IMR-90 (cell line): ENCODE measurements at regions not wholly inside any gene's neighbourhood (a gene's known extent, or its start where the extent isn't known, plus 50 kb on each side); places are given as distances from the start of the nearest gene placed in this dataset.

ENCODE experiments used
- ATAC-seq: fragments of 200-7000 bp; cut with Tn5 transposase; 2 replicates; pipeline ENCODE4 v1.9.1; 2020; ENCODE audit warnings: low read depth, mild to moderate bottlenecking, moderate library complexity
- BruUV-seq: library from RNA; stranded (reverse); fragments of 400-500 nt; replicated peaks from 2 replicates; lab custom pipeline; 2021; lab: Mats Ljungman, UMichigan
- CTCF ChIA-PET: fragments of 300-600 bp; formaldehyde crosslinking; extraction: SDS; loops from one replicate; lab custom pipeline; 2021; ENCODE audit warnings: antibody characterized with exemption; lab: Yijun Ruan, JAX
- POLR2A ChIA-PET: fragments of 300-600 bp; sonication (Branson Sonifier 250); formaldehyde crosslinking; loops from one replicate; lab custom pipeline; 2022; ENCODE audit warnings: antibody characterized with exemption; ENCODE audit not compliant: unreplicated experiment; lab: Charles Lee
- DNase-seq: peaks from one replicate; pipeline ENCODE4 v3.0.0; 2013
- H2AFZ ChIP-seq: replicated peaks from 2 replicates; pipeline ENCODE3; 2013; ENCODE audit warnings: low read length, mild to moderate bottlenecking; ENCODE audit not compliant: poor library complexity
- H2AK5ac ChIP-seq: 2 replicates; pipeline ENCODE4 v1.6.1; 2013; ENCODE audit warnings: low read depth, low read length, inconsistent platforms
- H2AK9ac ChIP-seq: replicated peaks from 2 replicates; pipeline ENCODE3; 2013; ENCODE audit warnings: mild to moderate bottlenecking, low read depth, low read length, moderate library complexity; ENCODE audit not compliant: poor library complexity
- H2BK120ac ChIP-seq: 2 replicates; pipeline ENCODE4 v1.6.1; 2013; ENCODE audit warnings: low read depth, low read length, inconsistent platforms
- H2BK15ac ChIP-seq: 3 replicates; pipeline ENCODE4 v1.6.1; 2013; ENCODE audit warnings: low read depth, low read length, inconsistent platforms
- H2BK20ac ChIP-seq: 2 replicates; pipeline ENCODE4 v1.6.1; 2013; ENCODE audit warnings: low read depth, mild to moderate bottlenecking, inconsistent platforms, low read length, moderate library complexity
- H2BK5ac ChIP-seq: 2 replicates; pipeline ENCODE4 v1.6.1; 2013; ENCODE audit warnings: mild to moderate bottlenecking, low read depth, low read length, inconsistent platforms; ENCODE audit not compliant: poor library complexity, severe bottlenecking
- H3K14ac ChIP-seq: replicated peaks from 2 replicates; pipeline ENCODE4 v1.6.1; 2013; ENCODE audit warnings: low read depth, low read length, inconsistent platforms
- H3K18ac ChIP-seq: 2 replicates; pipeline ENCODE4 v1.6.1; 2013; ENCODE audit warnings: low read depth, low read length, control low read depth
- H3K23ac ChIP-seq: 2 replicates; pipeline ENCODE4 v1.6.1; 2013; ENCODE audit warnings: low read depth, low read length, inconsistent platforms
- H3K27ac ChIP-seq: 2 replicates; pipeline ENCODE4 v1.5.1; 2013; ENCODE audit warnings: mild to moderate bottlenecking, control low read depth, low read length; ENCODE audit not compliant: insufficient read depth
- H3K27me3 ChIP-seq: 2 replicates; pipeline ENCODE4 v1.6.1; 2013; ENCODE audit warnings: low read length; ENCODE audit not compliant: control insufficient read depth, insufficient read depth
- H3K36me3 ChIP-seq: 2 replicates; pipeline ENCODE4 v1.6.1; 2013; ENCODE audit warnings: low read length, mixed read lengths; ENCODE audit not compliant: control insufficient read depth, insufficient read depth
- H3K4ac ChIP-seq: 2 replicates; pipeline ENCODE4 v1.6.1; 2013; ENCODE audit warnings: low read depth, low read length, inconsistent platforms
- H3K4me1 ChIP-seq: 2 replicates; pipeline ENCODE4 v1.6.1; 2013; ENCODE audit warnings: low read length, mixed read lengths; ENCODE audit not compliant: control insufficient read depth, insufficient read depth
- H3K4me2 ChIP-seq: 2 replicates; pipeline ENCODE4 v1.6.1; 2013; ENCODE audit warnings: low read depth, mild to moderate bottlenecking, control low read depth, low read length, moderate library complexity
- H3K4me3 ChIP-seq: 2 replicates; pipeline ENCODE4 v1.5.1; 2013; ENCODE audit warnings: low read depth, mild to moderate bottlenecking, control low read depth, low read length, moderate library complexity; ENCODE audit not compliant: insufficient read depth
- H3K56ac ChIP-seq: 2 replicates; pipeline ENCODE4 v1.6.1; 2013; ENCODE audit warnings: low read length, inconsistent platforms; ENCODE audit not compliant: insufficient read depth; ENCODE audit errors: extremely low read depth
- H3K79me1 ChIP-seq, 2 experiments: 2 replicates each; pipeline ENCODE4 v1.6.1; 2013; ENCODE audit warnings: low read length in 2 of 2, inconsistent platforms in 1 of 2, low read depth in 1 of 2
- H3K9ac ChIP-seq: 2 replicates; pipeline ENCODE4 v1.6.1; 2013; ENCODE audit warnings: low read depth, low read length, control low read depth
- H3K9me1 ChIP-seq: 2 replicates; pipeline ENCODE4 v1.6.1; 2013; ENCODE audit warnings: low read length, inconsistent platforms; ENCODE audit not compliant: insufficient read depth
- H3K9me3 ChIP-seq: 2 replicates; pipeline ENCODE4 v1.6.1; 2013; ENCODE audit warnings: low read length; ENCODE audit not compliant: control insufficient read depth, insufficient read depth
- H4K20me1 ChIP-seq: 2 replicates; pipeline ENCODE4 v1.6.1; 2013; ENCODE audit warnings: low read length, inconsistent platforms; ENCODE audit not compliant: insufficient read depth
- H4K5ac ChIP-seq: 2 replicates; pipeline ENCODE4 v1.6.1; 2013; ENCODE audit warnings: mild to moderate bottlenecking, low read depth, low read length, control low read depth
- H4K8ac ChIP-seq, 2 experiments: 2 replicates each; pipeline ENCODE4 v1.6.1; 2013; ENCODE audit warnings: low read depth in 2 of 2, low read length in 2 of 2, control low read depth in 1 of 2, inconsistent platforms in 1 of 2
- H4K91ac ChIP-seq: 2 replicates; pipeline ENCODE4 v1.6.1; 2013; ENCODE audit warnings: low read depth, low read length, inconsistent platforms; ENCODE audit not compliant: insufficient read depth
- BHLHE40 ChIP-seq: fragments of 150-350 bp; IDR thresholded peaks from 2 replicates; pipeline ENCODE4 v1.6.1; 2016; ENCODE audit warnings: mild to moderate bottlenecking, low read depth, low read length
- CEBPB ChIP-seq: IDR thresholded peaks from 2 replicates; pipeline ENCODE4 v1.6.1; 2012; ENCODE audit warnings: low read depth, low read length, improper control_type of control experiment
- CHD1 ChIP-seq: IDR thresholded peaks from 2 replicates; pipeline ENCODE4 v1.6.1; 2012; ENCODE audit warnings: low read depth, low read length, improper control_type of control experiment
- FOS ChIP-seq: fragments of 150-350 bp; IDR thresholded peaks from 2 replicates; pipeline ENCODE4 v1.6.1; 2016; ENCODE audit warnings: low read depth, low read length
- MAFK ChIP-seq: IDR thresholded peaks from 2 replicates; pipeline ENCODE4 v1.6.1; 2012; ENCODE audit warnings: low read depth, low read length, improper control_type of control experiment
- MAZ ChIP-seq: IDR thresholded peaks from 2 replicates; pipeline ENCODE4 v1.6.1; 2012; ENCODE audit warnings: low read depth, mild to moderate bottlenecking, low read length, improper control_type of control experiment, moderate library complexity, borderline replicate concordance
- MXI1 ChIP-seq: IDR thresholded peaks from 2 replicates; pipeline ENCODE4 v1.6.1; 2012; ENCODE audit warnings: low read depth, mild to moderate bottlenecking, low read length, moderate library complexity, borderline replicate concordance
- NFE2L2 ChIP-seq: fragments of 150-350 bp; IDR thresholded peaks from 2 replicates; pipeline ENCODE4 v1.6.1; 2016; ENCODE audit warnings: low read depth, mild to moderate bottlenecking, low read length
- POLR2A ChIP-seq: IDR thresholded peaks from 2 replicates; pipeline ENCODE4 v1.6.1; 2012; ENCODE audit warnings: mild to moderate bottlenecking, low read depth, low read length
- RAD21 ChIP-seq: IDR thresholded peaks from 2 replicates; pipeline ENCODE4 v1.6.1; 2012; ENCODE audit warnings: low read length, improper control_type of control experiment
- RCOR1 ChIP-seq: IDR thresholded peaks from 2 replicates; pipeline ENCODE4 v1.6.1; 2012; ENCODE audit warnings: mild to moderate bottlenecking, low read length, improper control_type of control experiment; ENCODE audit not compliant: insufficient replicate concordance
- RFX5 ChIP-seq: IDR thresholded peaks from 2 replicates; pipeline ENCODE4 v1.8.0; 2012; ENCODE audit warnings: low read depth, mild to moderate bottlenecking, low read length, moderate library complexity
- SMC3 ChIP-seq: fragments of 150-350 bp; IDR thresholded peaks from 2 replicates; pipeline ENCODE4 v1.6.1; 2016; ENCODE audit warnings: low read depth, mild to moderate bottlenecking, antibody characterized with exemption, low read length, moderate library complexity
- WGBS, 2 experiments: methylation state at CpG; one replicate each; pipeline versions ENCODE4 v1.1.5 to v1.1.7; 2013; ENCODE audit warnings: missing lambda C conversion rate in 2 of 2; ENCODE audit not compliant: insufficient read length in 1 of 2; ENCODE audit errors: extremely low coverage in 2 of 2; 5-methylcytosine and 5-hydroxymethylcytosine counted together
- dilution Hi-C: fragments of 300-500 bp; cut with HindIII; formaldehyde crosslinking; loops from one replicate; pipeline ENCODE4 v1.14.3; 2018; ENCODE audit warnings: low sequenced_read_pairs; ENCODE audit not compliant: unreplicated experiment
- in situ Hi-C: fragments of 300-500 bp; cut with MboI; formaldehyde crosslinking; loops from 3 replicates; pipeline ENCODE4 v1.14.3; 2019; ENCODE audit warnings: low sequenced_read_pairs, inconsistent platforms, mixed read lengths
- intact Hi-C: fragments of 100-400 bp; cut with micrococcal nuclease; formaldehyde crosslinking; loops from 2 replicates; pipeline ENCODE4 v1.10.0; 2022
- TF ChIP-seq, protein P1 (sequence below): fragments of 150-350 bp; IDR thresholded peaks from 2 replicates; pipeline ENCODE4 v1.6.1; 2017; ENCODE audit warnings: mild to moderate bottlenecking, antibody characterized with exemption, low read length, low read depth
- TF ChIP-seq, protein P2 (sequence below): fragments of 150-350 bp; IDR thresholded peaks from 2 replicates; pipeline ENCODE4 v1.6.1; 2016; ENCODE audit warnings: low read depth, mild to moderate bottlenecking, low read length, moderate library complexity, borderline replicate concordance
- TF ChIP-seq, protein P3 (sequence below): conservative IDR thresholded peaks from 2 replicates; pipeline ENCODE4 v1.5.1; 2012; ENCODE audit warnings: mild to moderate bottlenecking, low read depth, low read length, improper control_type of control experiment

DNA sequence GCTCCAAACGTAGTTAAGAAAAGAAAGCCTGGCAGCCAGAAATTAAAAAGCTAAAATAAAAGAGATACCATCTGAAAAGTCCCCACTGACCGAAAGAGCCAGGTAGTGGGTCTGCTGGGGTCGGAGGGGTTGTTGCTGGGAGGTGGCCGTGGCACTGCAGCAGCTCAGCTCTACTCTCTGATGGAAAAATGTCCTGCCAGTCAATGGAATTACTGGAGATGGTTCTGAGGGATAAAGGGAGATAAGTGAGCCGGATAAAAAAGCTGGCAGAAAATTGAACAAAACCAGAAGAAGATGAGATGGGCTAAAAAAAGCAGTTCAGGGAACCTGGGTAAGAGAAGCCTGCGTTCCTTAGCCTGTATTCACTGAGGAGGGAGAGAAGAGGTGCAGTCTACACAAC is 202.8 kb downstream of the SREK1 start:
- no peak overlapping the region for H3K56ac ChIP-seq
- no peaks in the 10 kb centered on the region for H3K9me3 ChIP-seq
- no peak overlapping the region for H4K5ac ChIP-seq
- H3K9me1 ChIP-seq, result no peaks in the 10 kb centered on the region
- ATAC-seq, result no peak
- H3K4me3 ChIP-seq, result no peak overlapping the region
- no TSS peak for BruUV-seq
- TF ChIP-seq MAZ (no peak), MXI1 (no peak), MAFK (no peak), RAD21 (no peak), SMC3 (no peak), CEBPB (no peak), RCOR1 (no peak), POLR2A (no peak), RFX5 (no peak), BHLHE40 (no peak), CHD1 (no peak), NFE2L2 (no peak), FOS (no peak)
- TF ChIP-seq, protein P1, sequence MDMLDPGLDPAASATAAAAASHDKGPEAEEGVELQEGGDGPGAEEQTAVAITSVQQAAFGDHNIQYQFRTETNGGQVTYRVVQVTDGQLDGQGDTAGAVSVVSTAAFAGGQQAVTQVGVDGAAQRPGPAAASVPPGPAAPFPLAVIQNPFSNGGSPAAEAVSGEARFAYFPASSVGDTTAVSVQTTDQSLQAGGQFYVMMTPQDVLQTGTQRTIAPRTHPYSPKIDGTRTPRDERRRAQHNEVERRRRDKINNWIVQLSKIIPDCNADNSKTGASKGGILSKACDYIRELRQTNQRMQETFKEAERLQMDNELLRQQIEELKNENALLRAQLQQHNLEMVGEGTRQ, result no peak
- TF ChIP-seq, protein P2, sequence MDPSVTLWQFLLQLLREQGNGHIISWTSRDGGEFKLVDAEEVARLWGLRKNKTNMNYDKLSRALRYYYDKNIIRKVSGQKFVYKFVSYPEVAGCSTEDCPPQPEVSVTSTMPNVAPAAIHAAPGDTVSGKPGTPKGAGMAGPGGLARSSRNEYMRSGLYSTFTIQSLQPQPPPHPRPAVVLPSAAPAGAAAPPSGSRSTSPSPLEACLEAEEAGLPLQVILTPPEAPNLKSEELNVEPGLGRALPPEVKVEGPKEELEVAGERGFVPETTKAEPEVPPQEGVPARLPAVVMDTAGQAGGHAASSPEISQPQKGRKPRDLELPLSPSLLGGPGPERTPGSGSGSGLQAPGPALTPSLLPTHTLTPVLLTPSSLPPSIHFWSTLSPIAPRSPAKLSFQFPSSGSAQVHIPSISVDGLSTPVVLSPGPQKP, result no peak
- TF ChIP-seq, protein P3, sequence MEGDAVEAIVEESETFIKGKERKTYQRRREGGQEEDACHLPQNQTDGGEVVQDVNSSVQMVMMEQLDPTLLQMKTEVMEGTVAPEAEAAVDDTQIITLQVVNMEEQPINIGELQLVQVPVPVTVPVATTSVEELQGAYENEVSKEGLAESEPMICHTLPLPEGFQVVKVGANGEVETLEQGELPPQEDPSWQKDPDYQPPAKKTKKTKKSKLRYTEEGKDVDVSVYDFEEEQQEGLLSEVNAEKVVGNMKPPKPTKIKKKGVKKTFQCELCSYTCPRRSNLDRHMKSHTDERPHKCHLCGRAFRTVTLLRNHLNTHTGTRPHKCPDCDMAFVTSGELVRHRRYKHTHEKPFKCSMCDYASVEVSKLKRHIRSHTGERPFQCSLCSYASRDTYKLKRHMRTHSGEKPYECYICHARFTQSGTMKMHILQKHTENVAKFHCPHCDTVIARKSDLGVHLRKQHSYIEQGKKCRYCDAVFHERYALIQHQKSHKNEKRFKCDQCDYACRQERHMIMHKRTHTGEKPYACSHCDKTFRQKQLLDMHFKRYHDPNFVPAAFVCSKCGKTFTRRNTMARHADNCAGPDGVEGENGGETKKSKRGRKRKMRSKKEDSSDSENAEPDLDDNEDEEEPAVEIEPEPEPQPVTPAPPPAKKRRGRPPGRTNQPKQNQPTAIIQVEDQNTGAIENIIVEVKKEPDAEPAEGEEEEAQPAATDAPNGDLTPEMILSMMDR, result no peak
- H3K14ac ChIP-seq, result no peak overlapping the region
- no peak overlapping the region for H3K9ac ChIP-seq
- H3K27me3 ChIP-seq, result no peaks in the 10 kb centered on the region; the same call in 1 of the 2 replicates
- ChIA-PET CTCF (no interaction called here), POLR2A (no interaction called here)
- DNase-seq, result no peak
- no peak overlapping the region for H3K23ac ChIP-seq
- in situ Hi-C loops (no loop called here), dilution Hi-C loops (no loop called here), intact Hi-C loops (no loop called here)
- no peaks in the 10 kb centered on the region for H3K4me1 ChIP-seq
- no peak overlapping the region for H3K27ac ChIP-seq
- H4K8ac ChIP-seq, result no peak overlapping the region
- H4K91ac ChIP-seq, result no peak overlapping the region
- H4K20me1 ChIP-seq, result no peaks in the 10 kb centered on the region
- no peaks in the 10 kb centered on the region for H3K79me1 ChIP-seq
- 38% methylated on average over 5 of the region's 6 CpGs; no CpG with 5 or more reads in 1 of the 2 experiments for WGBS, 2 experiments
- H3K4ac ChIP-seq, result no peak overlapping the region
- no peak overlapping the region for H3K18ac ChIP-seq
- H3K4me2 ChIP-seq, result no peak overlapping the region
- H3K36me3 ChIP-seq, result no peaks in the 10 kb centered on the region
- H2BK5ac ChIP-seq, result no peak overlapping the region
- H2AK9ac ChIP-seq, result no peak overlapping the region
- H2BK120ac ChIP-seq, result no peak overlapping the region
- no peak overlapping the region for H2AK5ac ChIP-seq
- H2BK20ac ChIP-seq, result no peak overlapping the region
- H2AFZ ChIP-seq, result no peak overlapping the region
- H2BK15ac ChIP-seq, result no peak overlapping the region
